ENCODE measurements at regions not wholly inside any gene's neighbourhood (a gene's known extent, or its start where the extent isn't known, plus 50 kb on each side); places are given as distances from the start of the nearest gene placed in this dataset.

DNA sequence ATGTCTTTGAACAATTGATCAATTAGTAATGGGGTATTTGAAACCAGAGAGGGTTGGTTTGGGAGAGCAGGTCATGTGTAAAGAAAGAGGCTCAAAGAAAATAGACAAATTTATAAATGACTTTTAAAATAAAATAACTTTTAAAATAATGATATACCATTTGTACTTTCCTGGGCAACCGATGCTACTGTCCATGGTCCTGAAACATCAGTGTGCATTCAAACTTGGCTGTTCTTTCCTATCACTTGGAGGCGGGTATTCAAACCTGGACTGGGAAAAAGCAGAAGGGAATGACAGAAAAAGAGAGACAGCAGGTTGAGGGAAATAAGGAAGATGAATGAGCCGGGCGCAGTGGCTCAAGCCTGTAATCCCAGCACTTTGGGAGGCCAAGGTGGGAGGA is 1446.4 kb upstream of the WWC1 start:
- H3K27me3 ChIP-seq: no peaks in the 10 kb centered on the region

DNA sequence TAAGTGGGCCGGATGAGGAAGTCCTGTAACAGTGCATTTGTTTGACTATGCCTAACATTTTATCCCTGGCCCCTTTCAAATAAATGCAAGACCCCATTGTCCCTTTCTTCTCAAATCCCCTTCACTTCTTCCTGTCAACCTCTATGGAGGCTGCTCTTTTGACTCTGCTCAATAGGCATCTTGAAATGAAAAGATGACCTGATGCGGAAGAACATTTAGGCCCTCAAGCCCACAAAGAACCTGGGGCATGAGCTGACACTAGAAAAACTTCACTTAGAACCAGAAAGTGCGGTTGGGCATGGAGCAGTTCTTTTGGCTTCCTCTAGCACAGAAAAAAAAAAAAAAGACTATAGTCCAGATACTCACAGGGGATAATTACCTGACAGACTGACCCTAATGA is 1434.7 kb upstream of the WWC1 start:
- H3K27ac ChIP-seq: no peak overlapping the region
- H3K9ac ChIP-seq: no peak overlapping the region
- H3K27me3 ChIP-seq: no peaks in the 10 kb centered on the region
- no peak for TF ChIP-seq Cebpa-rat (IDR thresholded peaks at IDR 0.05)
- no peak overlapping the region for H3K4me3 ChIP-seq
- no peaks in the 10 kb centered on the region for H4K20me1 ChIP-seq
- no peak overlapping the region for H3K4me2 ChIP-seq
- H3K36me3 ChIP-seq: no peaks in the 10 kb centered on the region
- H3K4me1 ChIP-seq: no peaks in the 10 kb centered on the region
- H3K9me3 ChIP-seq: no peaks in the 10 kb centered on the region

More for the DNA sequence above, 1446.4 kb upstream of the WWC1 start:
- no peaks in the 10 kb centered on the region for H4K20me1 ChIP-seq
- H3K36me3 ChIP-seq: no peaks in the 10 kb centered on the region
- no peak overlapping the region for H3K4me3 ChIP-seq
- no peaks in the 10 kb centered on the region for H3K4me1 ChIP-seq
- no peak overlapping the region for H3K4me2 ChIP-seq
- no peaks in the 10 kb centered on the region for H3K9me3 ChIP-seq
- TF ChIP-seq Cebpa-rat (IDR thresholded peaks at IDR 0.05): no peak
- H3K27ac ChIP-seq: no peak overlapping the region
- H3K9ac ChIP-seq: no peak overlapping the region

DNA sequence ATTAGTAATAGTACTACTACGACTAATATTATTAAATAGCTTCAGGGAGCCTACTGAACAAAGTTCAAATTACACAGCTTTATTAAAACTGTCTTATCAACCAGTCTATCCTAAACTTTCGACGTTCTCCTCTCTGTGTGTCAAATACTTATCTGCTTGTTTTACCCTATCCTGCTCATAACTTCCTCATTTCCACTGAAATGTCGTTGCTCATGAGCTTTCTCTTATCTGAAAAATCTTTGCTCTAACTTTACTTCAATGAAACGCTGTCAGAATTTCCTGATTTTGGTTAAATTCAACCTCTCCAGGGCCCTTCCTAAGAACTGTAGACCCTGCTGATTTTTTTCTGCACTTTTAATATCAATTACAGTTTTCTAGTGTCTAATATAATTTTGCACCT is 1431.0 kb upstream of the WWC1 start:
- no peak for TF ChIP-seq Cebpa-rat (IDR thresholded peaks at IDR 0.05)
- Histone ChIP-seq H3K4me1 (no peaks in the 10 kb centered on the region), H4K20me1 (no peaks in the 10 kb centered on the region), H3K4me3 (no peak overlapping the region), H3K9ac (no peak overlapping the region), H3K36me3 (no peaks in the 10 kb centered on the region), H3K9me3 (no peaks in the 10 kb centered on the region), H3K4me2 (no peak overlapping the region), H3K27me3 (no peaks in the 10 kb centered on the region), H3K27ac (no peak overlapping the region)

DNA sequence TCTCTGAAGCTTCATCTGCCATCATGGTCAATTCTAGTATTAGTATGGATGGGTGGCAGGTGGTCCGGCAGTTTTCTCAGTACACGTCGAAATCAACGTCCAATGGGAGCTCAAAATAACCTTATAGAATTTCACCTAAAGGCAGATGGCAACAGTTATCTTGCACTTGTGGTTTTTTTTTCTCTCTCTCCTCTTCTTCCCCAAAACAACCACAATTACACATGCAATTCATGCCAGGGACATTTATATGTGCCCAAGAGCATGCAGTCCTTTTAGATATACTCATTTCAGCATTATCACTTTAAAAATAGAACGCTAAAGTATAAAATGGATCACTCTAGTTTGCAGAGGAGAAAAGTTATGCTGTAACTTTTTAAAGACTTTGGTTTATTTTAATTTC is 1428.9 kb upstream of the WWC1 start:
- no peaks in the 10 kb centered on the region for H3K9me3 ChIP-seq
- no peak overlapping the region for H3K9ac ChIP-seq
- H3K27me3 ChIP-seq: no peaks in the 10 kb centered on the region
- no peak overlapping the region for H3K4me3 ChIP-seq
- H3K4me2 ChIP-seq: no peak overlapping the region
- H3K36me3 ChIP-seq: no peaks in the 10 kb centered on the region
- no peak for TF ChIP-seq Cebpa-rat (IDR thresholded peaks at IDR 0.05)
- no peaks in the 10 kb centered on the region for H4K20me1 ChIP-seq
- no peaks in the 10 kb centered on the region for H3K4me1 ChIP-seq
- no peak overlapping the region for H3K27ac ChIP-seq

DNA sequence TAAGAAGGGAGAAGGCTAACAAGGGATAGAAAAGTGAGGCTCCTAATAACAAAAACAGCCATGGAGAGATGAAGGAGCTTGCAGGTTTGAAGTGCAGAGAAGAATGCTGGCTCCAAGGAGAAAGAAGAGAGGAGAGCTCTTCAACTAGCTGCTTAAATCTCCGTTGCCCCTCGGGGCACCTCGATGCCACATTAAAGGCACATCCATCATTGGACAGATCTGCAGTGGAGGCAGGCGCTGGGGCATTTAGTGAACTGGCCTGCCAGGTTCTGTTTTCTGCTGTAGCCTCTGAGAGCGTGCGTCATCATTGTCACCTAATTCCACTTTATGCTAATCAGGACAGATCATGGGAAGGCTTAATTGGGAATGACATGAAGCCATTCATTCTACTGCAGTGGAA is 1426.2 kb upstream of the WWC1 start:
- no peaks in the 10 kb centered on the region for H3K4me1 ChIP-seq
- H3K9me3 ChIP-seq: no peaks in the 10 kb centered on the region
- H4K20me1 ChIP-seq: no peaks in the 10 kb centered on the region
- no peak overlapping the region for H3K9ac ChIP-seq
- no peak for TF ChIP-seq Cebpa-rat (IDR thresholded peaks at IDR 0.05)
- H3K36me3 ChIP-seq: no peaks in the 10 kb centered on the region
- no peak overlapping the region for H3K4me2 ChIP-seq
- H3K4me3 ChIP-seq: no peak overlapping the region
- H3K27ac ChIP-seq: no peak overlapping the region
- H3K27me3 ChIP-seq: no peaks in the 10 kb centered on the region

DNA sequence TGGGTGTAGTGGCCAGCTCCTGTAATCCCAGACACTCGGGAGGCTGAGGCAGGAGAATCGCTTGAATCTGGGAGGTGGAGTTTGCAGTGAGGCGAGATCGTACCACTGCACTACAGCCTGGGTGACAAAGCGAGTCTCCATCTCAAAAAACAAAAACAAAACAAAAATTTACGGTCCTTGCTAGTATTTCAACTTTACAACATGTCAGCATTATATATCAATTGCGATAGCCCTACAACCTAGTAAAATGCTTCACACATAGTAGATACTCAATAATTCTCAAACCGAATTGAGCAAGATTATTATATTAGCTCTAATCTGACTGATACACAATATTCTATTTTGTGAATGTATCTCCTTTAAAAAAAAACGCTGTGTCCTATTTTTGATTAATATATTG is 1411.0 kb upstream of the WWC1 start:
- no peaks in the 10 kb centered on the region for H3K9me3 ChIP-seq
- H3K4me1 ChIP-seq: peaks cover 22% of the 10 kb centered on the region
- H4K20me1 ChIP-seq: no peaks in the 10 kb centered on the region
- H3K27ac ChIP-seq: no peak overlapping the region
- H3K9ac ChIP-seq: no peak overlapping the region
- no peaks in the 10 kb centered on the region for H3K36me3 ChIP-seq
- H3K4me2 ChIP-seq: no peak overlapping the region
- H3K27me3 ChIP-seq: no peaks in the 10 kb centered on the region
- H3K4me3 ChIP-seq: no peak overlapping the region
- TF ChIP-seq Cebpa-rat (IDR thresholded peaks at IDR 0.05): no peak

DNA sequence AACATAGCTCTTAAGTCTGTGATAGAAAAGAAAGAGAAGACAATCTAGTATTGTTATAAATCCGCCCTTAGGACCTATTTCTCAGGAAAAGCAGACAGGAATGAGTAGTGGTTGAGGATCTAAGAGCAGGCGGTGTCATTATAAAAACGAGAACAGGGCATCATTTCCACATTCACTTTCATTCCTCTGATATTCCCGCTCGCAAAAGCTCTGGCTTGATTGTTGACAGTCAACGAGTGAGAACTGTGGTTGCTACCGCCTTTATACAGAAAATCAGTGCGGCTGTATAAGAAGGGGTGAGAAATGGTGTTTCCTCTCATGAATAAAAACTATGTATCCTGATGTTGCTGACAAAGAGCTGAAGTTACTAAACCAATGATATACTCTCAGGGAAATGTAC is 1409.6 kb upstream of the WWC1 start:
- Histone ChIP-seq H3K27ac (no peak overlapping the region), H3K4me3 (no peak overlapping the region), H4K20me1 (no peaks in the 10 kb centered on the region), H3K36me3 (no peaks in the 10 kb centered on the region), H3K4me2 (peak overlapping the region; percentile 53), H3K4me1 (peaks cover 22% of the 10 kb centered on the region), H3K9ac (no peak overlapping the region), H3K27me3 (no peaks in the 10 kb centered on the region), H3K9me3 (no peaks in the 10 kb centered on the region)
- no peak for TF ChIP-seq Cebpa-rat (IDR thresholded peaks at IDR 0.05)

DNA sequence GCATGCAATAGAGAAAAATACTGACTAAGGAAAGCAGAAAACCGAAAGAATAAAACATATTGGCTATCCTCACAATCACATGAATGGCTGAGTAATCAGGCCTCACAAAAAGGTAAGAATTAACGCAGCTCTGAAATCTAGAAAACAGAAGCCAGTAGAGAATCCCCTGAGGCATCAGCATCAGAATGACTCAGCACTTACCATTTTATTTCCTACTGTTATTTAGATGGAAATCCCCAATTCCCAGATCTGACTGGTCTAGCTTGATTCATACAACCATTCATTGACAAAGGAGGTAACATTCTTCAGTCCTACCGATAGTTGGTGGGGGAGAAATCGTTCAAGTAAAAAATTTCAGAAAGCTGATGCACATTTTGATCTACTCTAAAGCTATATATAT is 1408.4 kb upstream of the WWC1 start:
- H3K9me3 ChIP-seq: no peaks in the 10 kb centered on the region
- no peak overlapping the region for H3K9ac ChIP-seq
- no peaks in the 10 kb centered on the region for H3K36me3 ChIP-seq
- H4K20me1 ChIP-seq: no peaks in the 10 kb centered on the region
- no peak overlapping the region for H3K4me3 ChIP-seq
- H3K27ac ChIP-seq: no peak overlapping the region
- peak overlapping the region; percentile 53 for H3K4me2 ChIP-seq
- TF ChIP-seq Cebpa-rat (IDR thresholded peaks at IDR 0.05): no peak
- peaks cover 22% of the 10 kb centered on the region for H3K4me1 ChIP-seq
- no peaks in the 10 kb centered on the region for H3K27me3 ChIP-seq

DNA sequence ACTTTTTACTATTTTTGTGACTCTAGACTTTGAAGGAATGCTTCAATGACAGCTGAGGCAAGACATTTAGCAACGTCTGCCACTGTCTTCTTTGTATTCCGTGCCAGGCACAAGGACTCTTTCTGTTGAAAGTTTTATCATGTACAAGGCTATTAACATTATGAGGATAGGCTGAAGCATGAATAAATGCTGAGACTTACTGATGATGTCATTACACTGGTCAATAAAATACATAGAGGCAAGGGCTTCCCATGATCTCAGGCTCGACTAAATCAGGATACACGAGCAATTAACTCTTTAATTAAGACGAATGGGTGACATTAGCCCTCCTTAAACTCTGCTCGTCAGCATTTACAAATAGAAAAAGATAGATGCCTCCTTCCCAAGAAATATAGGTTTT is 1393.3 kb upstream of the WWC1 start:
- no peaks in the 10 kb centered on the region for H4K20me1 ChIP-seq

DNA sequence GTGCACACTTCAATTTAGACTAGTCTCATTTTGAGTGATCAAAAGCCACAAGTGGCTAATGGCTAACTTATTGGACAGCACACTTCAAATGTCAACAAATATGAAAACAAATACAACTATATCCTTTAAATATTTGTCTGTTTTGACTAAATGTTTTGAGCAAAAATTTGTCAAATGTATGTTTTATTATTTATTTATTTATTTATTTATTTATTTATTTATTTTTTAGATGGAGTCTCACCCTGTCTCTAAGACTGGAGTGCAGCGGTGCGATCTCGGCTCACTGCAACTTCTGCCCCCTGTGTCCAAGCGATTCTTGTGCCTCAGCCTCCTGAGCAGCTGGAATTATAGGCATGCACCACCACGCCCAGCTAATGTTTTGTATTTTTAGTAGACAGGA is 1392.1 kb upstream of the WWC1 start:
- H3K27ac ChIP-seq: no peak overlapping the region
- no peak overlapping the region for H3K4me3 ChIP-seq
- no peaks in the 10 kb centered on the region for H3K4me1 ChIP-seq
- TF ChIP-seq Cebpa-rat (IDR thresholded peaks at IDR 0.05): no peak
- no peak overlapping the region for H3K9ac ChIP-seq
- no peaks in the 10 kb centered on the region for H4K20me1 ChIP-seq
- H3K27me3 ChIP-seq: no peaks in the 10 kb centered on the region
- no peaks in the 10 kb centered on the region for H3K36me3 ChIP-seq
- no peaks in the 10 kb centered on the region for H3K9me3 ChIP-seq
- no peak overlapping the region for H3K4me2 ChIP-seq

More for the DNA sequence above, 1393.3 kb upstream of the WWC1 start:
- H3K36me3 ChIP-seq: no peaks in the 10 kb centered on the region
- no peaks in the 10 kb centered on the region for H3K4me1 ChIP-seq
- no peaks in the 10 kb centered on the region for H3K27me3 ChIP-seq
- H3K9me3 ChIP-seq: no peaks in the 10 kb centered on the region
- H3K9ac ChIP-seq: no peak overlapping the region
- H3K27ac ChIP-seq: no peak overlapping the region
- no peak overlapping the region for H3K4me2 ChIP-seq
- no peak for TF ChIP-seq Cebpa-rat (IDR thresholded peaks at IDR 0.05)
- H3K4me3 ChIP-seq: no peak overlapping the region

DNA sequence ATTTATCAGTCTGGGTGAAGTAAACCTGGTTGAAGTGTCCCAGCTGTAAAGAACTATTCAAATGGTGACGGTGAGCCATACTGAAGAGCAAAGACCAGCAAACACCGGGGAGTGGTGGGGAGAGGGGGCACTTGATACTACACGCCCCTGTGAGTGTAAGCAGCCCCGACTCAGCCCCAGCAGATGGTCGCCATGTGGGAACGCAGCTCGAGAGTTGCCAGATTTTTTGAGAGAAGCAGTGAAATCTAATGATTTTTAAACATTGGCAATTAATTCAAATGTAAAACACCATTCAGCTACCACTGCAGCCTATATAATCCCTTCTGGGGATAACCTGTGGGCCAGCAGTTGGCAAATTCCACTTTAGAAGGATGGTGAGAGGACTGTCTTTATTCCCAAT is 1386.9 kb upstream of the WWC1 start:
- Histone ChIP-seq H3K4me1 (no peaks in the 10 kb centered on the region), H3K9me3 (no peaks in the 10 kb centered on the region), H3K4me2 (no peak overlapping the region), H3K27me3 (no peaks in the 10 kb centered on the region), H3K36me3 (no peaks in the 10 kb centered on the region), H3K9ac (no peak overlapping the region), H4K20me1 (no peaks in the 10 kb centered on the region), H3K4me3 (no peak overlapping the region), H3K27ac (no peak overlapping the region)
- TF ChIP-seq Cebpa-rat (IDR thresholded peaks at IDR 0.05): no peak
